Skin of body (tissue), 1 donor: ENCODE measurements at regions not wholly inside any gene's neighbourhood (a gene's known extent, or its start where the extent isn't known, plus 50 kb on each side); places are given as distances from the start of the nearest gene placed in this dataset.

ENCODE experiments used
- DNase-seq: peaks from one replicate; lab custom pipeline; 2025; lab: John Stamatoyannopoulos, UW

DNA sequence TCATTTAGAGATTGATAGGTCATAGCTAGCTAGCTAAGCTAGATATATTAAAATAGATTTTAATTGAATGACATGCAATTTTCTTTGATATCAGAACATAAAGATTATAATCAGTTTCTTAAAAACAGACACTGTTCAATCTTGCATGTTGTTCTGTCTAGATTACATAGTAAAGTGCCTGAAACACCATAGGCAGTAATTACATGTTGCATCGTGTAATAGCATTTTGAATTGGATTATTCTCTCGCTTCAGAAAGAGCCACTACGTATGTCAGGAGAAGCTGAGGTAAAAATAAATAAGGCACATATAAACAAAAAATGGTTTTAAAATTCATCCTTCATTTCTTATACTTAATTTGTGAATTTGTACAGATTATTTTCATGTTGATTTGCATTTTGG is 148.0 kb upstream of the CDH12 start:
- no peak for DNase-seq

DNA sequence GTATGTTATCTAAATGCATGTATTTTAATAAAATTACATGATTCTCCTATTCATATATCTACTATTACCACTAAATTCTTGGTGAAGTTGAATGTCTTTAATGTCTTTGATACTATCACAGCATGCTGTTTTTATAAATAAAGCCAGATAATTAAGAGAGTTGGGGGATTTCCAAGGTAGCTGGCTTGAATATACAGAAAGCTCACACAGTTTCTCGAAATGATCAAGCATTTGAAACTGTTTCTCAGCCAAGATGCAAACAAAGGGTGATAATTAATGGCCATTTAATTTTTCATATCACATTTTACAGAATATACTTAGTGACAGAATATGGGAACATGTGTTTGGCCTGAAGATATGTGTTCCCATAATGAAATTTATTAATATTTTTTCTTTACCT is 145.6 kb upstream of the CDH12 start:
- DNase-seq = no peak

DNA sequence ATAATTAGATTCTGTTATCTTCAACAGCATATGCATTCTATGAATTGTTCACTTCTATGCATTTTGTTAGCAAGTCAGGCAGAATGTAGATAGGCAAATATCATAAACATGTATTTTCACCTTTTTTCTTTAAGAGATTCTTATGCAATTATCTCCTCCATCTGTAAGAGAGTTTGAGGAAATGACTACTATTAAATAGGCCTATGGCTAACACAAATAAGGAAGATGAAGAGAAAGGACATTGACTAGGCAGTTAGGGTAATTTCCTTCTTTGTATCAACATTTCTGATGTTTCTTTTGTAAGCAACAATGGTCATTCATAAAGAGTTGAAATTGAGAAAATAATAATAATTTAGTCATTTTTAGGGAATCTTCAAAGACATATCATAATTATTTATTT is 145.2 kb upstream of the CDH12 start:
- no peak for DNase-seq

DNA sequence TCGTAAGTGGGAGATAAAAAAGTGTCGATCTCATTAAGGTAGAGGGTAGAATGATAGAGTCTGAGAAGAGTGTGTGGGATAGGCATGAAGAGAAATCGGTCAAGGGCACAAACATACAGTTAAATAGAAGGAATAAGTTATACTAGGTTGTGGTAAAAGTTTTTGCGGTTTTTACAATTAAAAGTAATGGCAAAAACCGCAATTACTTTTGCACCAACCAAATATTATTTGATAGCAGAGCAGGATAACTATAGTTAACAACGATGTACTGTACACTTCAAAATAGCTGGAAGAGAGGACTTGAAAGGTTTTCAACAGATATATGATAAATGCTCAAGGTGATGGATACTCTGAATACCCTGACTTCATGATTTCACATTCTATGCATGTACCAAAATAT is 135.8 kb upstream of the CDH12 start:
- no peak for DNase-seq

DNA sequence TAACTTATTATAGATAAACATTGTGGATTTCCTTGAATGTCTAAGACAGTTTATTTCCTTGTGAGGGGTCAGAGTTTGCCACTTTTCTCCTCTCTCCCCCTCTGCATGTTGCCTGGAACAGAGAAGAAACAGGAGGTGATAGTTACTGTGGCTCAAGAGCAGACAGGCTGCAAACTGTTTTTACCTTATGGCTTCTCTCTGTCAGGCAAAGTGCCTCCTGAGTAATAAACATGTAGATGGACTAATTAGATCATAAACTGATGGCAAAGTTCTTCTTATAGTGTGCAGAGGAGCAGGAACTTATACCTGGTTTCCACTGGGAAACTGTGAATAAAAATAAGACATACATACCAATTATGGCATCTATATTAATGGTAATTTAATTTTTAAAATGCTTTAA is 133.1 kb upstream of the CDH12 start:
- DNase-seq = no peak

DNA sequence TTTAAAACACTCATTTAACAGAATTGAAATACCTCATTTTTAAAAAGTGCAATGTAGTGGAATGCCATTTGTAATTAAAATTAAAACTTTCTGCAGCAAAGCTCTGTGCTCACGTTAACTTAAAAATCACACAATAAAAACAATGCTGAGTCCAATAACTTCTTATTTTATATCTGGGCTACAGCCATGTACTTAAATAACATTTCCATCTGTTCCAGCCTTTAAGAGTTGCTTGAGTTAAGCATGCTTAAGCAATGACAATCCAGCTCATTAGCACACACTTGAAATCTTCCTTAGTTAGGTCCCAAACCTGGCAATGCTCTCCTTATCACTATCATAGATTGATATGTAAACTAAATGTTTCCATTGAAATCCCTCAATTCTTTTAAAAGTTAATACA is 132.3 kb upstream of the CDH12 start:
- no peak for DNase-seq

DNA sequence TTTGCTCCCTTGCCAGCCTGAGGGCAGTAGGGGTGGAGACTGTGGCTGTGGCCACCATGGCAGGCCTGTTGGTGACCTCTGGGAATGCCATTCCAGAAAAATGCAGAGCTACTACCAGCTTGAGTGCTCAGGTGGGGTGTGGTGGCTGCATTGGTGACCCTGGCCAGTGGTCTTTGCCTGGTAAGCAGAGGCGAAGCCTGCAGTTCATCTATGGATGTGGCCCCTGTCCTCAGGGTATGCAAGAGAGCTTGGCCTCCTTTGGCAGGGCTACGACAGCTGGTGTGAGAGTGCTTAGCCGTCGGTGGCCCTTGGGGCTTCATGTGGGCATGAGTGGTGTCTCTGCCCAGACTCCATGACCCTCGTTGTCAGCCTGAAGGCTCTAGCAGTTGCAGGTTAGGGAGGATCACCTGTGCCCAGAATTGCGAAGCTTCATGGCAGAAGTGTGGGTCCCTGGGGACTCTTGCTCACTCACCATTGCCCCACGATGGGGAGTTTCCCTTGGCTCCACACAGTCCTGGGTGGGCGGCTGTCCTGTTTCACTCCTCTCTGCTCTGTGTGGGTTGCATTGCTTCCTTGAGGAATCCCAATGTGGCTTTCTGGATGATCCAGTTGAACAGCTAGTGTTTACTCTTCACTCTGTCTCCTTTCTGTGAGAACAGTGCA is 117.9 kb upstream of the CDH12 start:
- DNase-seq = no peak

DNA sequence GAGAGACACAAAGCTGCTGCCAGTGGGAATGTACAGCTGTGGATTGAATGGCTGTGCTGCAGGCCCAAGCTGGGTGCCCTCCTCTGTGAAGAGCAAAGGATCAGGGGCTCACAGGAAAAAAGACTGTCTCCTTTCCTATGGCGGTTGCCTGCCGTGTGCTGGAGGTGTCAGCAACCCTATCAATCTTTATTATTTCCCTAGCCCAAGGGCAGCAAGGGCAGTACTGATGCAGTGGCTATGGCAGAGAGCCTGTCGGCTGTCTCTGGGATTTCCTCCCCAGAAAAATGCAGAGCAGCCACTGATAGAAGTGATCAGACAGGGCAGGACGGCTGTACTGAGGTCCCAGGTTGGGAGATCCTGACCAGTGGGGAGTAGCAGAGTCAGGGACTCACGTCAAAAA is 117.3 kb upstream of the CDH12 start:
- no peak for DNase-seq

DNA sequence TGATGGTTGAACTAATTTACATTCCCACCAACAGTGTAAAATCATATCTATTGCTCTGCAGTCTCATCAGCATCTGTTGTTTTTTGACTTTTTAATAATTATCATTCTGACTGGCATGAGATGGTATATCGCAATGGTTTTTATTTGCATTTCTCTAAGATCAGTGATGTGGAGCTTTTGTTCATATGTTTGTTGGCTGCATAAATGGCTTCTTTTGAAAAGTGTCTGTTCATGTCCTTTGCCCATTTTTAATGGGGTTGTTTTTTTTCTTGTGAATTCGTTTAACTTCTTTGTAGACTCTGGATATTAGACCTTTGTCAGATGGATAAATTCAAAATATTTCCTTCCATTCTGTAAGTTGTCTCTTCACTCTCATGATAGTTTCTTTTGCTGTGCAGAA is 115.2 kb upstream of the CDH12 start:
- DNase-seq = no peak

DNA sequence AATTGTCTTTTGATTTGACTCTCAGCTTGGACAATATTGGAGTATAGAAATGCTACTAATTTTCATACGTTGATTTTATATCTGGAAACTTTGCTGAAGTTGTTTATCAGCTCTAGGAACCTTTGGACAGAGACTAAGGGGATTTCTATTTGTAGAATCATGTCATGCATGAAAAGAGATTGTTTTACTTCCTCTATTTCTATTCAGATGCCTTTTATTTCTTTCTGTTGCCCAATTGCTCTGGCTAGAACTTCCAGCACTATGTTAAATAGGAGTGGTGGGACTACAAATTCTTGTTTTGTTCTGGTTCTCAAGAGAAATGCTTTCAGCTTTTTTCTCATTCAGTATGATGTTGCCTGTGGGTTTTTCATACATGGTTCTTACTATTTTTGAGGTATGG is 112.8 kb upstream of the CDH12 start:
- no peak for DNase-seq

DNA sequence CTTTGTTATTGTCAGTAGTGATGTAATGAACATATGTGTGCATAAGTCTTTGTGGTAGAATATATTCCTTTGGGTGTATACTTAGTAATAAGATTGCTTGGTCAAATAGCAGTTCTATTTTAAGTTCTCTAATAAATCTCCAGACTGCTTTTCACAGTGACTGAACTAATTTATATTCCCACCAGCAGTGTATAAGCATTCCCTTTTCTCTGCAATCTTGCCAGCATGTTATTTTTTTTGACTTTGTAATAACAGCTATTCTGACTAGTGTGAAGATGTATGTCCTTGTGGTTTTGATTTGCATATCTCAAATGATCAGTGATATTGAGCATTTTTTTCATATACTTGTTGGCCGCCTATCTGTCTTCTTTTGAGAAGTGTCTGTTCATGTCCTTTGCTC is 111.5 kb upstream of the CDH12 start:
- no peak for DNase-seq

DNA sequence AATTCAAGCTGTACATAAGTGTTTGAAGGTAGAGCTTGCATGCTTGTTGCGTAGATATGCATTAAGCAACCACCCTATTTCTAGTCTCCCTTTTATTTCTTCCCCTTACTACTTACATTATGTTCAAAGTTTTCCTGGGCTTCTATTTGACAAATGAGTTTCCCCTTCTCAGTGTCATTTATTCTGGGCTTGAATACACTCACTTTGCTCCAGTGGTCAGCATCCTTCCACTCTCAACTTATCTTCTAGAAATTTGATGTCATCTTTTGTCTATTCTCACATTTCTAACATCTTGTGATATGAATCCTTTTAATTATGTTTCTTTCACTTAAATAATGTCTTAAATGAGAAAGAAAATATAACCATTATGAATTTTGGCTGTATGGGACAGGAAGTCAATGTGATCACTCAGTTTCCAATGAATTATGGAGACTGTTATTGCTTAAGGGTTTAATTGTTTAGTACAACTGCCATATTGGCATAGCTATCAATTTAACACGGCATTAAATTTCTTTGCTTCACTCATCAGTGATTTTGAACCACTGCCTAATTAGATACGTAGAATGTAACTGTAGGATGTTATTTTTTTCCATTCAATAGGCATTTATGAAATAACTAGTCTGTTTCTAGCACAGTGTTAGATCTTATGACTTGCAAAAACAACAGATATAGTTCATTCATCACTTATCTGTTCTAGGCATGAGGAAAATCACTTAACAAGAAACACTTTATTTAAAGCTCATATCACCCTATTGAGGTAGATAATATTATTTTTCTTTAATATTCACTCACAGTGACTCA is 105.5 kb upstream of the CDH12 start:
- DNase-seq = no peak

DNA sequence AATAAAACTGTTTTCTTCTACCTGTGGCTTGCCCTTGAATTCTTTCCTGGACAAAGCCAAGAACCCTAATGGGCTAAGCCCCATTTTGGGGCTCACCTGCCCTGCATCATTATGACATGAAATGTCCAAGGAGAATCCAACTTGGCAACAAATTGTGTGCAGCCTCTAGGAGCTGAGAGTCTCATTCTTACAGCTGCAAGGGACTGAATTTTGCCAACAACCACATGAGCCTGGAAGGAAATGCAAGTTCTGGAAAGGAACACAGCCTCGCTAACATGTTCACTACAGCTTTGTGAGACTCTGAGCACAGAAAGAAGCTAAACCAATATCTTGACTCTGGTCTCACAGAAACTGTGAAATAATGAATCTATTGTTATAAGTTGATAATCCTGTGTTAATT is 94.8 kb upstream of the CDH12 start:
- no peak for DNase-seq

DNA sequence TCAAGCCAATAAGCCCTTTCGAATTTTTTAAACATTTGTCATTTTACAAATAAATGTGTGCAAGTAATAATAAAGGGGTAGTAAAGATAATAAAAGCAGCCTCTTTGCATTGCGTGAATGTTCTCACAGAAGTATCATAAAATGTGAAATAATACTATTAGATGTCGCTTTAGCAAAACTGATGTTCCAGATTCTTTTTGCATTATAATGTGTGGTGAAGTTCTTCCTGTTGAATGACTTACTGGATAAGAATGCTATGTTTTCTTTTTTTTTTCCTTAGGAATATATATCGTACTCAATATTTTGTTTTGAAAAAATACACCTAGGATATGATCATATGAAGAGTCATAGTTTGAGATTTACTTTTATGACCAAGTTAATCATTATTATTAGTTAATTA is 85.2 kb upstream of the CDH12 start:
- DNase-seq = no peak

DNA sequence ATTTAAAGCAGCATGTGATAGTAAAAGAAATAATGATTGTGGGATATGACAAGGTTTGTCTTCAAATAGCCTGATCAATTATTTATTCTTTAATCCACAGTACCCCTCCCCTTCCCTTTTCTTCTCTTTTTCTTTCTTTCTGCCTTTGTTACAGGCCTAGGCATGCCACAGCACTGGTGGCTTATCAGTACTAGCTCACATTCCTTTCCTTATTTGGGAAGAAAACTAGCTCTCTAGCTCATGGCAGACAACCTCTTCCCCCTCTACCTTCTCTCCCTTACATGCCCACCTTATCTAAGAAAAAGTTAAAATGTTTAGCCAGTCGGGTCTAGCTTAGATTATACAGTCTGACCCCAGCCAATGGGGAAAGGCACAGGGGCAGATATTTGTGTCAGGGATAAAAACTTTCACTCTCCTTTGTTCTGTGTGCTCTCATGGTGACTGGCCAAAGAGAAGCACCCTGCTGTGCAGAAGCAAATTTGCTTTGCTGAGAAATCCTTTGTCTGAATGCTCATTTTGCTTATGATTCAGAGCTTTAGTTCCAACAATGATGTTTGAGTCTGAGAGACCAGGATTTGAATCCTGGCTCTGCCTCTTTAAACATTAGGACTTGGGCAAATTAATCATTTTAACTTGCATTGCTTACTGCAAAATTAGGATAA is 75.8 kb upstream of the CDH12 start:
- no peak for DNase-seq

DNA sequence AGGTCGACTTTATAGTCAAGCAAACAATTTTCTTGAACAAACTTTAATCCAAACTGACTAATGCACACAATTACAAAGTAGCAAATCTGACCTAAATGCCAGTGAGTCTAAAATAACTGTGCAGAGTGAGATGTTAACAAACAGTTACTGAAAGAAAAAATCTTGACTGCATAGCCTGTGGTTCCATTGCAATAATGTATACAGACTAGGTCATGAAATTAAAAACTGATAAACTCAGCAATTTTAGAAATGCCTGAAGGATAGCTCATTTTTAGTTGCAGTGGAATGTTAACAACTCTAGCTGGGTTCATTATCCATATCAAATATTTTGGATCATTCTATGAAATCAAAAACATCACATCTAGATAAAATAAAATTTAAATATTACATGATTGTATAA is 73.4 kb upstream of the CDH12 start:
- no peak for DNase-seq

DNA sequence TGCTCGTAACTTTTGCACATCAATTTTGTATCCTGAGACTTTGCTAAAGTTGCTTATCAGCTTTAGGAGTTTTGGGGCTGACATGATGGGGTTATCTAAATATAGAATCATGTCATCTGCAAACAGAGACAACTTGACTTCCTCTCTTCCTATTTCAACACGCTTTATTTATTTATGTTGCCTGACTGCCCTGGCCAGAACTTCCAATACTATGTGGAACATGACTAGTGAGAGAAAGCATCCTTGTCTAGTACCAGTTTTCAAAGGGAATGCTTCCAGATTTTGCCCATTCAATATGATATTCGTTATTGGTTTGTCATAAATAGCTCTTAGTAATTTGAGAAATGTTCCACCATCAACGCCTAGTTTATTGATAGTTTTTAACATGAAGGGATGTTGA is 65.4 kb upstream of the CDH12 start:
- no peak for DNase-seq

DNA sequence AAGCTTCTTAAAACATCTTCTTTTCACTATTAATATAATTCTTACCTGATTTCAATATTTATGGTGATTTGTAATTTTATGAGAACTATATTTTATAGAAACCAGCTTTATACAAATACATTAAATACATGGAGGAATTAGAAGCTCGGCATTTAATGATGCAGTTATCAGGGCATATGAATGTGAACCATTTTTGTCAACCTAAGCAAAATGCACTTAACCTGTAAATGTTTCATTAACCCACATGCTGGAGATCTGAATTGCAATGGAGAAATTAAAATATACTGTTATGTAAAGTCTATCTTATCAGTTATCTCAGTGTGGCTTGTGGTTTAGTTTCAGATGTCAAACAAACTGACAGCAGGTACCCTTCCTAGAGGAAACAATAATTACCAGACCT is 63.2 kb upstream of the CDH12 start:
- DNase-seq = no peak

DNA sequence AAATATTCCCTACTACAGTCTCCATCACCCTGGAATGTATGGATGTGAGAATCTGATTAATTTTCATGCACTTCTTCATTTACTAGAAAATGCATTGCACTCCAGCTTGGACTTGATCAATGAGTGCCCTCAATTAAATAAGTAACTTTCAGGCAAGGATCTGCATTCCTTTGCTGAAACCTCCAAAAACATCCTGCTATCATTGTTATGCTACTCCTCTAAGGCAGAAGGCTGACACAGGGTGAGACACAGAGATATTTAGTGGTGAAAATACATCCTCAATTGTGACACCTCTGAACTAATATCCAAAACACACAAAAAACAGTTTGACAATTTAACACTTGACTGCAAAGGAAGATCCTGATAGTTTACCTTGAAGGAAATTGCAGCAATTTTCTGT is 57.9 kb upstream of the CDH12 start:
- DNase-seq = no peak

DNA sequence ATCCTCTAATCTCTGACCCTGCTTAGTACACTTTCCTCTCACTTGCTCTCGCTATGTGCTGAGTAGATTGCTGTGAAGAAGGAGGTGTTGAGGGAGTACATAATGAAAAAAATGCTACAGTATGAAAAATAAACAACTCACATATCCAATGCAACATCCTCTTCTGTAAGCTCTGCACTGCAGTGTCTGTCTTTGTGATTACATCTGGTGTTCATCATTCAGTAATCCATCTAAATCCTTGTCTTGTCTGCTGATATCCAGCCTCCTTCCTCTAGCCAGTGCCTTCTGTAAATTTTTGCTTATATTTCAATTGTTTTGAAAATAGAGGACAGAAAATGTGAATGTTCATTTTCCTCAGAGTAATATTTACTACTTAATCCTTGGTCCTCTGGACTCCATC is 57.4 kb upstream of the CDH12 start:
- no peak for DNase-seq

DNA sequence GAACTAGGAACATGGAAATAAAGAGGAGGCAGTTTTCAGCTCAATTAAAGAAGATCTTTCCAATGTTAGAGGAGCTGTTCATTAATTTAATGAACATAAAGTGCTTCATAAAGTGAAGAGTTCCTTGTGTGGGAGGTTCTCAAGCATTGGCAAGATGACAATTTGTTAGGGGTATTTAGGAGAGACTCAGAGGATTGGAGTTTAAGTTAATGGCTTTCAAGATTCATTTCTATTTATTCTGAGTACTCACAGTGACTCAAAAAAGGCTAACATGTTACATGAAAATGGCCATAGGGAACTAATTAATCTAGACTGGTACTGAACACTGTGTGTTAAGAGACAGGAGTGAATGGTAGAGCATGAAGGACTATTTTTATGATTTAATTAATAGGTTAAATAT is 55.4 kb upstream of the CDH12 start:
- DNase-seq = no peak

DNA sequence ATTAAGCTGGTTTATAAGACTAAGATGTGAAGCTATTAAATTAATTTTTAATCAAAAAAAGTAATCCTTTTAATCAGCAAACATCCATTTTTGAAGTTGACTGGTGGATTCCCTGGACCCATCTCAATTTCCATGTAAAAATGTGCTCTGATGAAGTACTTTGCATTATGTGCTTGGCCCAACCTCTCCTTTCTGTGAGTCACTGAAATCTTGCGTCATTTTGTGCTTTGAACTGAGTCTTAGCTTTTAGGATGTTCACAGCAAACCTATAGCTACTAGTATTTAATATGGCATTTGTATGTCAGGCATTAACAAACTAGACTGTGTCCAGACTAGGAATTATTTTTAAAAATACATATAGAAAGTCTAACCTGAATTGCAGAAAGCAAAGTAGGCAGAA is 55.0 kb upstream of the CDH12 start:
- no peak for DNase-seq
